ENCODE measurements at regions not wholly inside any gene's neighbourhood (a gene's known extent, or its start where the extent isn't known, plus 50 kb on each side); places are given as distances from the start of the nearest gene placed in this dataset.

DNA sequence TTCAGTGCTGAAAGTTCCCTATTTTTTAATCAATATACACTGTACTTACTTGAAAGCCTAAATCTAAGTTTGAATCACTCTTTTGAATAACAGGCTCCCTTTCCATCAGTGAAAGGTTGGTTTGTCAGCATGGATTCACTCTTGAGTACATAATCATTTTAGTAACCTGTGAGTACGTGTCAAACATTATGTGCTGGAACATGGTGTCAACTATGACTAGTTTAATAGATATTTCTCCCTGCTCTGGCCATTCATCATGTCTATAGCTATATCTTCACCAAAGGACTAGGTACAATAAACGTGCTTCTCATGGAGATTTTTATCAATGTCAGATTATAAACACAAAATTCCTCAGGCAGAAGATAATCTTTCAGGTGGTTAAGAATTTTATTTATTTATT lies 61.7 kb upstream of the MDFIC start:
- intact Hi-C loops (cut with micrococcal nuclease): loop anchor here (5.0 to 10.0 kb wide), 3 partner anchors 495 to 778 kb away; no protein-coding TSS in a partner anchor
- Histone ChIP-seq H3K36me3 (ENCODE audit: control insufficient read depth in 1 of 2, insufficient read depth in 2 of 2, low read length in 2 of 2) (no peaks in the 10 kb centered on the region), H3K27me3 (ENCODE audit: insufficient read depth, low read length) (no peaks in the 10 kb centered on the region), H2AFZ (ENCODE audit: low read depth, low read length, poor library complexity, severe bottlenecking) (no peak overlapping the region), H3K9me2 (ENCODE audit: insufficient read depth) (no peaks in the 10 kb centered on the region), H3K4me1 (ENCODE audit: control insufficient read depth in 1 of 2, insufficient read depth in 2 of 2, low read length in 2 of 2) (peaks cover 0 to 5% of the 10 kb centered on the region in 2 experiments; a peak in 2 of 4 replicates), H4K20me1 (ENCODE audit: insufficient read depth) (no peaks in the 10 kb centered on the region), H3K4me3 (replicated peaks in 1 of 2; ENCODE audit: low read depth in 1 of 2, low read length in 2 of 2) (no peak overlapping the region), H3K27ac (ENCODE audit: low read depth, low read length) (no peak overlapping the region), H3K9ac (ENCODE audit: low read length) (no peak overlapping the region), H3K9me3 (ENCODE audit: control insufficient read depth in 1 of 2, insufficient read depth in 1 of 2, low read depth in 1 of 2, low read length in 2 of 2) (no peaks in the 10 kb centered on the region), H3K4me2 (ENCODE audit: low read length) (no peak overlapping the region), H3K79me2 (ENCODE audit: insufficient read depth, low read length) (no peaks in the 10 kb centered on the region)
- no TSS peak for BruUV-seq (replicated peaks)
- ATAC-seq (no peak), DNase-seq (ENCODE audit: low read depth, low spot score) (no peak)
- CTCF ChIA-PET: no interaction called here
- TF ChIP-seq ATF3 (IDR thresholded peaks at IDR 0.05): no peak
- TF ChIP-seq EZH2 (IDR thresholded peaks at IDR 0.05): no peak
- RAD21 ChIA-PET (ENCODE audit: low non-redundant PET in 1 of 2, low total read pairs in 2 of 2, uncharacterized antibody in 2 of 2, unreplicated experiment in 2 of 2): no interaction called here
- POLR2A ChIA-PET: no interaction called here

GRCh38 chr7:114862406-114862805 lies 59.5 kb upstream of the MDFIC start:
- intact Hi-C loops (cut with micrococcal nuclease): loop anchor here (5.0 to 10.0 kb wide), 3 partner anchors 492 to 780 kb away; no protein-coding TSS in a partner anchor
- CTCF ChIA-PET: no interaction called here

More at GRCh38 chr7:114862406-114862805, 59.5 kb upstream of the MDFIC start:
- Histone ChIP-seq H4K20me1 (ENCODE audit: insufficient read depth) (no peaks in the 10 kb centered on the region), H3K9me2 (ENCODE audit: insufficient read depth) (no peaks in the 10 kb centered on the region), H3K36me3 (ENCODE audit: control insufficient read depth in 1 of 2, insufficient read depth in 2 of 2, low read length in 2 of 2) (no peaks in the 10 kb centered on the region), H3K4me2 (ENCODE audit: low read length) (no peak overlapping the region), H3K79me2 (ENCODE audit: insufficient read depth, low read length) (no peaks in the 10 kb centered on the region), H3K27me3 (ENCODE audit: insufficient read depth, low read length) (no peaks in the 10 kb centered on the region), H3K9ac (ENCODE audit: low read length) (no peak overlapping the region), H3K4me1 (ENCODE audit: control insufficient read depth in 1 of 2, insufficient read depth in 2 of 2, low read length in 2 of 2) (no peaks in the 10 kb centered on the region), H2AFZ (ENCODE audit: low read depth, low read length, poor library complexity, severe bottlenecking) (no peak overlapping the region), H3K27ac (ENCODE audit: low read depth, low read length) (no peak overlapping the region), H3K4me3 (replicated peaks in 1 of 2; ENCODE audit: low read depth in 1 of 2, low read length in 2 of 2) (no peak overlapping the region), H3K9me3 (ENCODE audit: control insufficient read depth in 1 of 2, insufficient read depth in 1 of 2, low read depth in 1 of 2, low read length in 2 of 2) (no peaks in the 10 kb centered on the region)
- no peak for ATAC-seq
- BruUV-seq (replicated peaks): no TSS peak
- ChIA-PET POLR2A (no interaction called here), RAD21 (ENCODE audit: low non-redundant PET in 1 of 2, low total read pairs in 2 of 2, uncharacterized antibody in 2 of 2, unreplicated experiment in 2 of 2) (no interaction called here)
- DNase-seq (ENCODE audit: low read depth, low spot score): no peak
- TF ChIP-seq, protein P1, sequence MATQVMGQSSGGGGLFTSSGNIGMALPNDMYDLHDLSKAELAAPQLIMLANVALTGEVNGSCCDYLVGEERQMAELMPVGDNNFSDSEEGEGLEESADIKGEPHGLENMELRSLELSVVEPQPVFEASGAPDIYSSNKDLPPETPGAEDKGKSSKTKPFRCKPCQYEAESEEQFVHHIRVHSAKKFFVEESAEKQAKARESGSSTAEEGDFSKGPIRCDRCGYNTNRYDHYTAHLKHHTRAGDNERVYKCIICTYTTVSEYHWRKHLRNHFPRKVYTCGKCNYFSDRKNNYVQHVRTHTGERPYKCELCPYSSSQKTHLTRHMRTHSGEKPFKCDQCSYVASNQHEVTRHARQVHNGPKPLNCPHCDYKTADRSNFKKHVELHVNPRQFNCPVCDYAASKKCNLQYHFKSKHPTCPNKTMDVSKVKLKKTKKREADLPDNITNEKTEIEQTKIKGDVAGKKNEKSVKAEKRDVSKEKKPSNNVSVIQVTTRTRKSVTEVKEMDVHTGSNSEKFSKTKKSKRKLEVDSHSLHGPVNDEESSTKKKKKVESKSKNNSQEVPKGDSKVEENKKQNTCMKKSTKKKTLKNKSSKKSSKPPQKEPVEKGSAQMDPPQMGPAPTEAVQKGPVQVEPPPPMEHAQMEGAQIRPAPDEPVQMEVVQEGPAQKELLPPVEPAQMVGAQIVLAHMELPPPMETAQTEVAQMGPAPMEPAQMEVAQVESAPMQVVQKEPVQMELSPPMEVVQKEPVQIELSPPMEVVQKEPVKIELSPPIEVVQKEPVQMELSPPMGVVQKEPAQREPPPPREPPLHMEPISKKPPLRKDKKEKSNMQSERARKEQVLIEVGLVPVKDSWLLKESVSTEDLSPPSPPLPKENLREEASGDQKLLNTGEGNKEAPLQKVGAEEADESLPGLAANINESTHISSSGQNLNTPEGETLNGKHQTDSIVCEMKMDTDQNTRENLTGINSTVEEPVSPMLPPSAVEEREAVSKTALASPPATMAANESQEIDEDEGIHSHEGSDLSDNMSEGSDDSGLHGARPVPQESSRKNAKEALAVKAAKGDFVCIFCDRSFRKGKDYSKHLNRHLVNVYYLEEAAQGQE (IDR thresholded peaks at IDR 0.05; ENCODE audit: low read depth): no peak
- TF ChIP-seq POLR2A (IDR thresholded peaks at IDR 0.05; ENCODE audit: borderline replicate concordance, extremely low read depth, insufficient read depth, insufficient read length): no peak
- no peak for TF ChIP-seq ZFX (IDR thresholded peaks at IDR 0.05)
- TF ChIP-seq SIN3A (IDR thresholded peaks at IDR 0.05; ENCODE audit: low read depth): no peak
- no peak for TF ChIP-seq SRF (IDR thresholded peaks at IDR 0.05; ENCODE audit: low read depth)
- TF ChIP-seq ZNF274 (IDR thresholded peaks at IDR 0.05; ENCODE audit: low read depth, low read length): no peak
- no peak for TF ChIP-seq CBX3 (IDR thresholded peaks at IDR 0.05; ENCODE audit: low read depth)
- TF ChIP-seq TCF7L2 (IDR thresholded peaks at IDR 0.05; ENCODE audit: borderline replicate concordance, extremely low read depth, insufficient read depth, insufficient read length): no peak
- TF ChIP-seq EZH2phosphoT487 (IDR thresholded peaks at IDR 0.05; ENCODE audit: borderline replicate concordance): no peak
- no peak for TF ChIP-seq FOSL1 (IDR thresholded peaks at IDR 0.05; ENCODE audit: low read depth)
- no peak for TF ChIP-seq YY1 (IDR thresholded peaks at IDR 0.05; ENCODE audit: extremely low read depth, insufficient replicate concordance, low read depth, low read length)
- no peak for TF ChIP-seq POLR2AphosphoS5 (IDR thresholded peaks at IDR 0.05; ENCODE audit: low read depth, low read length)

All from HCT116 (cell line).